ENCODE measurements at regions not wholly inside any gene's neighbourhood (a gene's known extent, or its start where the extent isn't known, plus 50 kb on each side); places are given as distances from the start of the nearest gene placed in this dataset.

DNA sequence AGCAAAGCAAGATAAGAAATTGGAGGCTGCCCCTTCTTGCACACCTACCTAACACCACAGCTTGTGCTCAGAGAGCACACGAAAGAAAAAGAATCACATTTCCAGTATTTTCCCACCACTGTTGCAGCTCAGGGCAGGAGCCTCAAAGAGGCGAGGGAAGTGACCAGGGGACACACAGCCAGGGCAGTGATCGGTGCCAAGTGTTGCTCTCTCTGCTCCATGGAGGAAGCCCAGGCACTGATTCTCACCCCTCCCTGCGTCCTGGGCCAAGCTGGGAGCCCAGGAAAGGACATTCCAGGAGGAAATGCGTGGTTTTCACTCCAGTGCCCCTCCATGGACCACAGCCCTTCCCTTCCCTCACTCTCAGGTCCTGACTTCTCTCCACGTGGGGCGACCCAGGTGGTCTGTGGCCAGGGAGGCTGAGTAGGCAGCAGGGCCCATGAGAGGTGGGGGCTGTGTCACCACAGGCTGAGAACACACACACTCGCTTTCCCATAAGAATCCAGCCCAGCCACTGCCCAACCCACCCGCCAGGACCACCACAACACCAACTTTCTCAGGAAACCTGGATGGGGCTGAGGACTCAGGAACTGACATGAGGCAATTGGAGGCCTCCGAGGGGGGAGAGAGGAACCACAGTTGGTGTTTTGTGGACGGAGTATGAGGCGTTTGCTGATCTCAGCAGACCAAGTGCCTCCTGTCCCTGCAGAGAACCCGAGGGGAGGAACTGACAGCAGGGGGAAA, 81.7 kb upstream of the MAFB start:
- TF ChIP-seq, protein P1, sequence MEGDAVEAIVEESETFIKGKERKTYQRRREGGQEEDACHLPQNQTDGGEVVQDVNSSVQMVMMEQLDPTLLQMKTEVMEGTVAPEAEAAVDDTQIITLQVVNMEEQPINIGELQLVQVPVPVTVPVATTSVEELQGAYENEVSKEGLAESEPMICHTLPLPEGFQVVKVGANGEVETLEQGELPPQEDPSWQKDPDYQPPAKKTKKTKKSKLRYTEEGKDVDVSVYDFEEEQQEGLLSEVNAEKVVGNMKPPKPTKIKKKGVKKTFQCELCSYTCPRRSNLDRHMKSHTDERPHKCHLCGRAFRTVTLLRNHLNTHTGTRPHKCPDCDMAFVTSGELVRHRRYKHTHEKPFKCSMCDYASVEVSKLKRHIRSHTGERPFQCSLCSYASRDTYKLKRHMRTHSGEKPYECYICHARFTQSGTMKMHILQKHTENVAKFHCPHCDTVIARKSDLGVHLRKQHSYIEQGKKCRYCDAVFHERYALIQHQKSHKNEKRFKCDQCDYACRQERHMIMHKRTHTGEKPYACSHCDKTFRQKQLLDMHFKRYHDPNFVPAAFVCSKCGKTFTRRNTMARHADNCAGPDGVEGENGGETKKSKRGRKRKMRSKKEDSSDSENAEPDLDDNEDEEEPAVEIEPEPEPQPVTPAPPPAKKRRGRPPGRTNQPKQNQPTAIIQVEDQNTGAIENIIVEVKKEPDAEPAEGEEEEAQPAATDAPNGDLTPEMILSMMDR (conservative IDR thresholded peaks at IDR 0.05 in 1 of 2, IDR thresholded peaks at IDR 0.05 in 1 of 2; ENCODE audit: extremely low read depth in 1 of 2, insufficient read depth in 1 of 2, low read depth in 1 of 2, low read length in 2 of 2) = no peak
- no peak for TF ChIP-seq EZH2 (IDR thresholded peaks at IDR 0.05; ENCODE audit: borderline replicate concordance, low read length)

All from mammary epithelial cell (primary cell).